GM19397 (cell line): ENCODE measurements at regions not wholly inside any gene's neighbourhood (a gene's known extent, or its start where the extent isn't known, plus 50 kb on each side); places are given as distances from the start of the nearest gene placed in this dataset.
A peak's percentile ranks its signal among the peaks of the same experiment; 100 is the strongest.

Source experiments
- ATAC-seq: cut with Tn5 transposase; IDR thresholded peaks from one replicate; pipeline ENCODE4 v1.9.1; 2021; ENCODE audit warnings: mild to moderate bottlenecking, moderate library complexity; ENCODE audit not compliant: unreplicated experiment

DNA sequence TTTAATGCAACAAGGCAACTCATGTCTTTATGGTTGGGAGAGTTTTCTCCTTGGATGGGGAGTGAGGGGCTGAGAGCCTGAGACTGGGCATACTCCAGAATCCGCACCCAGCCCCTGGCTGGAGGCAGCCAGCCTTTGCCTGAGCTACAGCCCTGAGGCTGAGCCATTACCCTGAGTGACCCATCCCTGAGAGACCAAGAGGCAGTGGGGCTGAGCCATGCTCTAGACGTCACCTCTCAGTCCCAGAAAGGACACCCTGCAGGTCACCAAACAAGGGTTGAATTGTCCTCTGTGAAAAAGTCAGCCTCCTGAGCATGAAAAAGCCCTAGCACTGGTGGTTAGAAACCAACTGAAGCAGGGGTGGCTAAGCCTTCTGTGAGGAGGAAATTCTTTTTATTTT is 151.2 kb upstream of the GATB start:
- ATAC-seq, result no peak

DNA sequence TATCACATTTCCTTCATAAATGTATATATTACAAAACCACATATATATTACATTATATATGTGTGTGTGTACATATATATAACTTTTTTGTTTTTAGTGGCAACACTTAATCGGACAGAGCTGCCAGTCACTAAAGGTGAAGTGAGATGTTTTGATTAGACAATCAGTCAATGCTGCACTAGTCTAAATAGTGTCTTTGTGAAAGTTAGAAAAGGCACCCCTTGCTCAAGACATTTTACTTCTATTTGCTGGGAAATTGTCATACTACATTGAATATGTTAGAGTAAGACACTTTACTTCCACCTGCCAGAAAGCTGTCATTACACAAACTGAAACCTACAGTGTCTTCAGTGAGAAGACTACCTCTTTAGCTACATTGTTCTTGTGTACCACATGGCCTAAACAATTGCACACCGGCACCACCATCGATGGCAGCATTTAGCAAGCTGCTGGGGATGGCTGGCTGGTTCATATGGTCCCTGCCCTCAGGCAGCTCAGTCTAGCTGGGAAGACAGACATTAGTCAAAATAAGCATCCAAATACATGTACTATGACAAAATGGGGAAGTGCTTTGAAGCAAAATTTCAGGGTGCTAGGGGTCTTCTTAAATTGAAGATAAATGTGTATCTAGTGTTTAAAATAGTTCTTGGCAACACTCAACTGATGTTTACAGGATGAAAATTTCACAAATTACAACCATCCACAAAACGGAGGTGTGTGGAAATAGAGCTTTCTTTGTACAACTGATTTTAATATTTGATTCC is 148.1 kb upstream of the GATB start:
- no peak for ATAC-seq

DNA sequence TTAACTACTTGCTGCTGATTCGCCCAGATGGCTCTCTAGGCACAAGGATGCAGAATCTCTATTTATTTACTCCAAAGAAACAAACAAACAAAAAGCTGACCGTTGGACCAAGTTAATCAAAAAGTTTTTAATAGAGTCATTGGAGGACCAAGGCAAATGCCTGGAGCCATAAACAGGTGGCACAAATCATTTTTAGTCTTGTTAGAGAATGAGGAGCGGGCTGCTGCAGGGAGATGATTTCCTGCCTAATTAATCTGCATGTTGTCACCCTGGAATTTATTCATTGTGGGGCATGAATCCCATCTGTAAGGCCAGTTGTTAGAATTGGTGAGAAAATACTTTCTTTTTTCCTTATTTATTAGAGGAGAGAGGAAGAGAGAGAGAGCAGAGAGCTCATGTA is 147.4 kb upstream of the GATB start:
- no peak for ATAC-seq

DNA sequence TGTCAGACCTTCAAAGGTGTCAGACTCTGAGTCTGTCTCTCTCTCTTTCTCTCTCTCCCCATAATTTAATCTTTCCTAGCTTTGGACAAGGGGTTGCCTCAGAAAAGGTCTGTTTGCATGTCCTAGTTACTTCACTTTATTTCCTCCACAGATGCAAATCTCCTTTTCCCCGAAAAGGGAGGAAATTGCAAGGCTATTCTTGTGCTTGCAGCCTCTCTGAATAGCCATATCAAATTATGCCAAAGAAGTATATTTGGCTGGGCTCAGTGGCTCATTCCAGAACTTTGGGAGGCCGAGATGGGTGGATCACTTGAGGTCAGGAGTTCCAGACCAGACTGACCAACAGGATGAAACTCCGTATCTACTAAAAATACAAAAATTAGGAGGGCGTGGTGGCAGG is 145.6 kb upstream of the GATB start:
- no peak for ATAC-seq

DNA sequence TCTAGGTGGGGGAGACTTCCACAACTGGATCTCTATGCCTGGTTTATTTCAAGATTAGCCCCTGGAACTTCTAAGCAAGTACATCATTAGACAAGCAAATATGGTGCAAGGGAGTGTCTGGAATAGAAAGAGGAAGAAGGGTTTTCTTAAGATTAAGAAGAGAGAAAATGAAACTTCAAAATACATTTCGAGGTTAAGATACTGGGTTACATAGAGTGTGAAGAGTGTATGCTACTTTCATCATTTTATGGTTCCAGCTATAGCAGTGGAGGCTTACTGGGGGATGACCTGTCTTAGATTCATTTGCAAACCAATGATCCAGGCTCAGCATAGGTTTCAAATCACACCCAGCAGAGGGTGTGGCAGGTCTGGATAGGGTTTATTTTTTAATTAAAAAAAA is 144.4 kb upstream of the GATB start:
- peak; percentile 88 for ATAC-seq

DNA sequence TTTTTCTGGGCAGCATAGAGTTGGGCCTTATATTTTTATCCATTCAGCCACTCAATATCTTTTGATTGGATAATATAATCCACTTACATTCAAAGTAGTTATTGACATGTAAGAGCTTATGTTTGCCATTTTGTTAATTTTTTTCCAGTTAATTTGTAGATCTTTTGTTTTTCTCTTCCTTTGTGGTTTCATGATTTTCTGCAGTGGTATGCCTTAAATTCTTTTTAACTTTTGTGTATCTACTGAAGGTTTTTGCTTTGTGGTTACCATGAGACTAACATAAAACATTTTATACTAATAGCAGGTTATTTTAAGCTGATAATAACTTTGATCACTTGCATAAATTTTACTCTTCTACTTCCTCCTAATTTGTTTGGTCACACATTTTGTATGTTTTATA is 140.8 kb upstream of the GATB start:
- ATAC-seq, result no peak

- no peak for ATAC-seq
Observed at GRCh38 chr4:151896880-151897279, 136.1 kb upstream of the GATB start.

DNA sequence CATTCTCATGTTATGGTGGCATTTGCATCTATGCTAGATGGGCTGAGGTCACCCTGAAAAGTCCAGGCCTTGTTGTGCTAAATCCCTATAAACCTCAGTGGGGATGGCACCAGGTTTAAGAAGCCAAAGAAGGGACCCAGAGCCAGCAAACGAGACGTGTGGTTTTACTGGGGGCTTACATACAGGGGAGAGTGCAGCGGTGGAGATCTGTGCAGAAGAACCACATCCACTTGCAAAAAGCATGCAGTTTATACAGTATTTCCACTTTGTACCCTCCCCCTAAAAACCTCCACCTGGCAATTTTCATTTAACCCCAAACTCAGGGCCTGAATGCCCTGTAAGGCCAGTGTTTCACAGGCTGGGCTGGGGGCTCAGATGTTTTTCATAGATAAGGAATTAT is 134.9 kb upstream of the GATB start:
- ATAC-seq, result no peak

DNA sequence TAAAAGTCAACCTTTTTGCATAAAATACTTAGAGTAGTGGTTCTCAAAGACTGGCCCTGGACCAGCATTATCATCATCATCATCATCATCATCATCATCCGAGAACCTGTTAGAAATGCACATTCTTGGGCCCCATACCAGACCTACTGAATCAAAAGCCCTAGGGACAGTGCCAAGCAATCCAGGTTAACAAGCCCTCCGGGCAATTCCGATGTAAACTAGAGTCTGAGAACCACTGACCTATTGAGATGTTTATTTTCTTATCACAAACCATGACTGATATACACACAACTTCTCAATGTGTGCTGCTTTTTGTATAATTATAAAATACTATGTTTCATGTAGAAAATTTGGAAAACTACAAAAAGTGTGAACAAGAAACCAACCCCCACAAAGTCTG is 133.4 kb upstream of the GATB start:
- ATAC-seq, result no peak

DNA sequence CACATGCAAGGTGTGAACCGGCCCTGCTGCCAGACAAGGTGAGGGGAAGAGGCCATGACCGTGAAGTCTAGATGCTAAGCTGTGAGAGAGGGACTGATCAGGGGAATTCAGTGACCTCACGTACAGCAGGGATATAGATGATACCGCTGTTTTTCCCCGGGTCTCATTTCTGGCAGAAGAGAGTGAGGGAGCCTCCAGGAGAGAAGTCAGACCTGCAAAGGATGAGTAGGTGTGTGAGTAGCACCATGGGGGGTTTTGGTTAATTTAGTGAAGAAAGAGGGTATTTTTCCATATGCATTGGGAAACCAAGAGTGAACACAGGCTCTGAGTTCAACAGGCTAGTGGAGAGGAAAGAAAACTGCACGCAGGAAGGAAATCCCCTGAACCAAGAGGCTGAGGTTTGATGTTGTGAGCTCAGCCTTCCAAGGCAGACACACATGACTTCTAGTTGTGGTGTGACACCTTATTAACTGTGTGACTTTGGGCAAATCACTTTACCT is 127.6 kb upstream of the GATB start:
- peak; percentile 41 for ATAC-seq

- peak; percentile 19 for ATAC-seq
Observed at GRCh38 chr4:151887816-151888180, 127.0 kb upstream of the GATB start.

GRCh38 chr4:151887031-151887815 is 126.4 kb upstream of the GATB start:
- ATAC-seq, result peak; percentile 53

DNA sequence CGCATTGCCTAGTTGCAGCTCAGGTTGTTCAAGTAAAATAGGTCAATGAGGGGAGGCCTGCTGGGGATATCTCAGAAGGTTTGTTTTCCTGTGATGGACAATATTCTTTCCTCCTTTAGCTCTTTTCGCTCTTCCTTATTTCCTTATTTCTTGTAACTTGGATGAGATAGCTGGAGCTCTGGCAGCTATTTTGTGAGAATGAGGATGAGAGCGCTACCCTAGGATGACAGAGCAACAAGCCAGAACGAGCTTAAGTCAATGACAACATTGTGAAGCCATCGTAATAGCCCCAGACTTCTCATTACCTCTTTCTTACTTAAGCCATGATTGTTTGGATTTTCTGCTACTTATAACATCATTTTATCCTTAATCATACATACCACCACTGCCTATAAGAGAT is 124.3 kb upstream of the GATB start:
- no peak for ATAC-seq

DNA sequence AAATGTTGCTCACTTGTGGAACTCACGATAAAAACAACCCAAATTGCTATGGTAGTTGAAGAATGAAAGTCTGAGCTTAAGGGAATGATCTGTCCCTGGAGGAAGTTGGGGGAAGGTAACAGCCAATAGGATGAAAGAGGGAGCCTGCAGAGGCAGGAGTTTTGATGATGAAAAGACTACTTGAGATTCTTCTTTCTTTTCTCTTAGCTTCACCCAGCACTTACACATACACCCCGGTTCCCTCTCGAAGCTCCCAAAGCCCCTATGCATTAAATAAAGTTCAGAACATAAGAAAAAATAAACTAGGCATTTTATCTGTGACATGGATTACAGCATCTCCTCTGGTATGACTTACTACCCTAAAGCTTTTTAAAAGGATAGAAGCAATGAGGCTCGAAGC is 122.9 kb upstream of the GATB start:
- ATAC-seq, result no peak

GRCh38 chr4:151882072-151882803 is 121.4 kb upstream of the GATB start:
- no peak for ATAC-seq

- no peak for ATAC-seq
Observed at GRCh38 chr4:151879705-151880445, 119.1 kb upstream of the GATB start.

DNA sequence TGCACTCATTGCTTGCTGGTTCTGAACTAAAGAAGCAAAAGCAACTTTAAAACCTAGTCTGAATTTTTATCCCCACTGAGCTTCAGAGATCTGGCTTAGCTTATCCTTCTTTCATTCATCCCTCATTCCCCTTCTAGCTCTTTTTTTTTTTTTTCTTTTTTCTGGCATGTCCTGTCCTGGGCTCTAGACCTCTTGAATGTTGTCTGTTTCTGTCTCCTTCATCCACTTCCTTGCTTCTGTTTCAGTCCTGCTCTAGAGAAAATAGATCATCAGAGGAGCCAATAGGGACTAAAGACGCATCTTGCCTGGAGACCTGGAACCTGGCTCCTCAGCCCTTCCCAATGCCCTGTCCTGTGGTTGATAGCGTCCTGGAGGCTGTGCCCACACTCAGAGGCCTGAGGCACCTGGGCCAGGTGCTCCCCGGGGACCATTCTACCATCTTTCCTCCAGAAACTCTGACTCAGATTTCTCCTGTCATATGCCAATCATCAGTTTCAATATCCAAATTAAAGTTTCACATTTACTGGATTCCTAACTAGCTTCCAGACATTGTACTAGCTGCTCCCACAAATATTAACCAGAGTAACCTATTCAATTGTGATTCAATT is 115.7 kb upstream of the GATB start:
- no peak for ATAC-seq

- ATAC-seq, result no peak
Observed at GRCh38 chr4:151874328-151874727, 113.5 kb upstream of the GATB start.

- no peak for ATAC-seq
Observed at GRCh38 chr4:151866592-151866918, 105.7 kb upstream of the GATB start.

- no peak for ATAC-seq
Observed at GRCh38 chr4:151865744-151866591, 105.2 kb upstream of the GATB start.
